WTC11 (cell line): ENCODE measurements at regions not wholly inside any gene's neighbourhood (a gene's known extent, or its start where the extent isn't known, plus 50 kb on each side); places are given as distances from the start of the nearest gene placed in this dataset.

Experiments used
- ATAC-seq: fragments of 200-7000 bp; cut with Tn5 transposase; 2 replicates; pipeline ENCODE4 v1.10.0; 2021; ENCODE audit warnings: mild to moderate bottlenecking, moderate library complexity
- CTCF ChIA-PET: fragments of 300-600 bp; sonication (Branson Sonifier 250); formaldehyde crosslinking; loops from one replicate; lab custom pipeline; 2021; ENCODE audit warnings: antibody characterized with exemption; lab: Charles Lee
- POLR2A ChIA-PET: fragments of 350-600 bp; sonication (Branson Sonifier 250); formaldehyde crosslinking; loops from one replicate; lab custom pipeline; 2021; ENCODE audit warnings: antibody characterized with exemption; lab: Charles Lee
- DNase-seq: peaks from one replicate; pipeline ENCODE4 v3.0.0; 2021; ENCODE audit warnings: low spot score
- H3K27ac Mint-ChIP-seq: 2 replicates; pipeline ENCODE4 v1.8.0; 2021; ENCODE audit warnings: mixed read lengths
- H3K27me3 Mint-ChIP-seq: 2 replicates; pipeline ENCODE4 v1.8.0; 2021; ENCODE audit warnings: low read depth, mild to moderate bottlenecking, moderate library complexity, mixed read lengths
- H3K36me3 Mint-ChIP-seq: 2 replicates; pipeline ENCODE4 v1.8.0; 2021; ENCODE audit warnings: mixed read lengths
- H3K4me1 Mint-ChIP-seq: 2 replicates; pipeline ENCODE4 v1.8.0; 2022; ENCODE audit warnings: mixed read lengths
- H3K4me3 Mint-ChIP-seq: 2 replicates; pipeline ENCODE4 v1.8.0; 2021; ENCODE audit warnings: mild to moderate bottlenecking, moderate library complexity, mixed read lengths
- H3K9me3 Mint-ChIP-seq: 2 replicates; pipeline ENCODE4 v1.8.0; 2021; ENCODE audit warnings: mixed read lengths
- ARID4B ChIP-seq: sonication (generic); formaldehyde crosslinking; IDR thresholded peaks from 2 replicates; pipeline ENCODE4 v1.8.0; 2023; ENCODE audit warnings: missing genetic modification reagents, mild to moderate bottlenecking, borderline replicate concordance
- CBFB ChIP-seq: sonication (generic); formaldehyde crosslinking; IDR thresholded peaks from 2 replicates; pipeline ENCODE4 v1.8.1; 2022; ENCODE audit warnings: mild to moderate bottlenecking, low read depth, missing genetic modification reagents
- EMX1 ChIP-seq: fragments of 250-450 bp; sonication (Bioruptor Pico); IDR thresholded peaks from 2 replicates; pipeline ENCODE4 v1.8.0; 2021; ENCODE audit warnings: mild to moderate bottlenecking
- ETV6 ChIP-seq: sonication (generic); formaldehyde crosslinking; IDR thresholded peaks from 2 replicates; pipeline ENCODE4 v1.8.1; 2022; ENCODE audit warnings: mild to moderate bottlenecking, missing genetic modification reagents
- FOXJ3 ChIP-seq: sonication (generic); formaldehyde crosslinking; IDR thresholded peaks from 2 replicates; pipeline ENCODE4 v1.9.0; 2021; ENCODE audit warnings: missing genetic modification reagents, mild to moderate bottlenecking, borderline replicate concordance
- FOXP1 ChIP-seq: sonication (generic); formaldehyde crosslinking; IDR thresholded peaks from 2 replicates; pipeline ENCODE4 v1.8.0; 2022; ENCODE audit warnings: missing genetic modification reagents, mild to moderate bottlenecking, moderate library complexity, borderline replicate concordance
- HMGXB4 ChIP-seq: sonication (generic); formaldehyde crosslinking; IDR thresholded peaks from 2 replicates; pipeline ENCODE4 v1.8.1; 2023; ENCODE audit warnings: mild to moderate bottlenecking, moderate library complexity, missing genetic modification reagents
- IRF1 ChIP-seq: sonication (generic); formaldehyde crosslinking; IDR thresholded peaks from 2 replicates; pipeline ENCODE4 v1.8.0; 2023; ENCODE audit warnings: missing genetic modification reagents
- JAZF1 ChIP-seq: fragments of 250-450 bp; sonication (Bioruptor Pico); IDR thresholded peaks from 2 replicates; pipeline ENCODE4 v1.9.0; 2021; ENCODE audit warnings: moderate library complexity, mild to moderate bottlenecking, inconsistent platforms
- KAT7 ChIP-seq: sonication (generic); formaldehyde crosslinking; IDR thresholded peaks from 2 replicates; pipeline ENCODE4 v1.8.1; 2023; ENCODE audit warnings: missing genetic modification reagents, mild to moderate bottlenecking, borderline replicate concordance
- MLX ChIP-seq: sonication (generic); formaldehyde crosslinking; IDR thresholded peaks from 2 replicates; pipeline ENCODE4 v1.8.1; 2023; ENCODE audit warnings: mild to moderate bottlenecking, missing genetic modification reagents, moderate library complexity
- NFATC4 ChIP-seq: fragments of 250-450 bp; sonication (Bioruptor Pico); IDR thresholded peaks from 2 replicates; pipeline ENCODE4 v1.9.0; 2021; ENCODE audit warnings: mild to moderate bottlenecking
- NR1H2 ChIP-seq: sonication (generic); formaldehyde crosslinking; IDR thresholded peaks from 2 replicates; pipeline ENCODE4 v1.9.0; 2021; ENCODE audit warnings: mild to moderate bottlenecking, moderate library complexity, missing genetic modification reagents
- SMAD3 ChIP-seq: sonication (generic); formaldehyde crosslinking; IDR thresholded peaks from 2 replicates; pipeline ENCODE4 v1.8.0; 2022; ENCODE audit warnings: missing genetic modification reagents, mild to moderate bottlenecking, borderline replicate concordance
- SMAD4 ChIP-seq: sonication (generic); formaldehyde crosslinking; IDR thresholded peaks from 2 replicates; pipeline ENCODE4 v1.8.0; 2022; ENCODE audit warnings: mild to moderate bottlenecking, missing genetic modification reagents
- TCF7 ChIP-seq: sonication (generic); formaldehyde crosslinking; IDR thresholded peaks from 2 replicates; pipeline ENCODE4 v1.8.0; 2022; ENCODE audit warnings: mild to moderate bottlenecking, low read depth, missing genetic modification reagents, moderate library complexity
- TEAD4 ChIP-seq: sonication (generic); formaldehyde crosslinking; IDR thresholded peaks from 2 replicates; pipeline ENCODE4 v1.8.0; 2022; ENCODE audit warnings: mild to moderate bottlenecking, missing genetic modification reagents
- ZNF263 ChIP-seq: sonication (generic); formaldehyde crosslinking; IDR thresholded peaks from 2 replicates; pipeline ENCODE4 v1.8.1; 2022; ENCODE audit warnings: low read depth, mild to moderate bottlenecking, moderate library complexity, missing genetic modification reagents
- ZNF416 ChIP-seq: fragments of 250-450 bp; sonication (Bioruptor Pico); IDR thresholded peaks from 2 replicates; pipeline ENCODE4 v1.9.0; 2021; ENCODE audit warnings: mild to moderate bottlenecking, inconsistent platforms
- ZNF425 ChIP-seq: fragments of 250-450 bp; sonication (Bioruptor Pico); conservative IDR thresholded peaks from 2 replicates; pipeline ENCODE4 v1.9.0; 2021; ENCODE audit warnings: mild to moderate bottlenecking
- ZNF512 ChIP-seq: sonication (generic); formaldehyde crosslinking; IDR thresholded peaks from 2 replicates; pipeline ENCODE4 v1.8.1; 2022; ENCODE audit warnings: missing genetic modification reagents, borderline replicate concordance

GRCh38 chr17:10993126-10993525 is 155.2 kb upstream of the PIRT start:
- ATAC-seq, result no peak
- POLR2A ChIA-PET, result interaction anchor here (0.7 kb wide), 1 partner anchor 816 kb away, joined by 6 read pairs; no protein-coding TSS in a partner anchor
- DNase-seq, result no peak
- no peak overlapping the region for H3K4me3 Mint-ChIP-seq
- peaks cover 72% of the 10 kb centered on the region for H3K9me3 Mint-ChIP-seq
- peaks cover 4% of the 10 kb centered on the region for H3K27me3 Mint-ChIP-seq
- CTCF ChIA-PET, result interaction anchor here (0.6 to 1.0 kb wide), 2 partner anchors 117 to 1188 kb away, joined by 3 to 4 read pairs; no protein-coding TSS in a partner anchor
- H3K27ac Mint-ChIP-seq, result no peak overlapping the region
- peaks cover 59% of the 10 kb centered on the region for H3K36me3 Mint-ChIP-seq
- H3K4me1 Mint-ChIP-seq, result peaks cover 7% of the 10 kb centered on the region
- TF ChIP-seq FOXP1 (CRISPR knock-in tag), result no peak
- TF ChIP-seq MLX (CRISPR knock-in tag), result no peak
- TF ChIP-seq HMGXB4 (CRISPR knock-in tag), result no peak
- TF ChIP-seq JAZF1 (CRISPR knock-in tag), result no peak
- TF ChIP-seq ETV6 (CRISPR knock-in tag), result no peak
- no peak for TF ChIP-seq NFATC4 (CRISPR knock-in tag)
- TF ChIP-seq FOXJ3 (CRISPR knock-in tag), result no peak
- no peak for TF ChIP-seq TCF7 (CRISPR knock-in tag)
- no peak for TF ChIP-seq EMX1
- TF ChIP-seq KAT7 (CRISPR knock-in tag), result no peak
- TF ChIP-seq NR1H2 (CRISPR knock-in tag), result no peak

- POLR2A ChIA-PET, result no interaction called here
- Mint-ChIP-seq H3K4me3 (no peak overlapping the region), H3K4me1 (peaks cover 7% of the 10 kb centered on the region), H3K36me3 (peaks cover 58% of the 10 kb centered on the region), H3K9me3 (peaks cover 74% of the 10 kb centered on the region), H3K27me3 (peaks cover 4% of the 10 kb centered on the region), H3K27ac (no peak overlapping the region)
- CTCF ChIA-PET, result interaction anchor here (1.0 kb wide), 1 partner anchor 117 kb away, joined by 3 read pairs; no protein-coding TSS in a partner anchor
- ATAC-seq (no peak), DNase-seq (no peak)
- no peak for TF ChIP-seq ZNF416 (CRISPR knock-in tag)
- no peak for TF ChIP-seq TEAD4 (CRISPR knock-in tag)
- TF ChIP-seq ZNF512 (CRISPR knock-in tag), result no peak
- no peak for TF ChIP-seq HMGXB4 (CRISPR knock-in tag)
- no peak for TF ChIP-seq SMAD3
- TF ChIP-seq SMAD4 (CRISPR knock-in tag), result no peak
- TF ChIP-seq CBFB, result no peak
- TF ChIP-seq ZNF263 (CRISPR knock-in tag), result no peak
- no peak for TF ChIP-seq IRF1 (CRISPR knock-in tag)
- TF ChIP-seq ZNF425 (CRISPR knock-in tag), result no peak
- no peak for TF ChIP-seq ARID4B (CRISPR knock-in tag)
These were observed 154.4 kb upstream of the PIRT start for GRCh38 chr17:10992106-10992880.
